ENCODE measurements at regions not wholly inside any gene's neighbourhood (a gene's known extent, or its start where the extent isn't known, plus 50 kb on each side); places are given as distances from the start of the nearest gene placed in this dataset.
A peak's percentile ranks its signal among the peaks of the same experiment; 100 is the strongest.

DNA sequence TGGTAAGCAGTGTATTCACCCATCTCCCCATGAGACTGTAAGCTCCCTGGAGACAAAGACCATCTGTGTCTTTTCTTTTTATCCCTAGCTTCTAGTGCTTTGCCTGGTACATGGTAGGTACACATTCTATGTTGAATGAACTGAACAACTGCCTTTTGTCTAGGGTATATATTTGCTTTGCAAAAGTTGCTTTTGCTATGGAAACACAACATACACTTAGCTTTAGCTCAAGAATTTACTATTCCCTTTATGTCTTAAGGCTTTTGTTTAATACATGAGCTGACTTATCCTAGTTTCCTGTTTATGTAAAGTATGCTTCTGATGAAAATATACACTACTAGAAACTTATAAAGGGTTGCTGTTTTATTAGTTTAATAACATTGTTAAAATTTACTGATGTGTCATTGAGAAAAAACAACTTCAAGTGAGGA is 198.2 kb downstream of the PRL start:
- peaks cover 9% of the 10 kb centered on the region for H3K4me1 Mint-ChIP-seq
- DNase-seq (no peak), ATAC-seq (ENCODE audit: low read depth) (no peak)
- H3K36me3 Mint-ChIP-seq (ENCODE audit: low read depth): no peaks in the 10 kb centered on the region
- no peak overlapping the region for H3K27ac Mint-ChIP-seq
- ChIA-PET CTCF (no interaction called here), POLR2A (no interaction called here)
- TF ChIP-seq, protein P1, sequence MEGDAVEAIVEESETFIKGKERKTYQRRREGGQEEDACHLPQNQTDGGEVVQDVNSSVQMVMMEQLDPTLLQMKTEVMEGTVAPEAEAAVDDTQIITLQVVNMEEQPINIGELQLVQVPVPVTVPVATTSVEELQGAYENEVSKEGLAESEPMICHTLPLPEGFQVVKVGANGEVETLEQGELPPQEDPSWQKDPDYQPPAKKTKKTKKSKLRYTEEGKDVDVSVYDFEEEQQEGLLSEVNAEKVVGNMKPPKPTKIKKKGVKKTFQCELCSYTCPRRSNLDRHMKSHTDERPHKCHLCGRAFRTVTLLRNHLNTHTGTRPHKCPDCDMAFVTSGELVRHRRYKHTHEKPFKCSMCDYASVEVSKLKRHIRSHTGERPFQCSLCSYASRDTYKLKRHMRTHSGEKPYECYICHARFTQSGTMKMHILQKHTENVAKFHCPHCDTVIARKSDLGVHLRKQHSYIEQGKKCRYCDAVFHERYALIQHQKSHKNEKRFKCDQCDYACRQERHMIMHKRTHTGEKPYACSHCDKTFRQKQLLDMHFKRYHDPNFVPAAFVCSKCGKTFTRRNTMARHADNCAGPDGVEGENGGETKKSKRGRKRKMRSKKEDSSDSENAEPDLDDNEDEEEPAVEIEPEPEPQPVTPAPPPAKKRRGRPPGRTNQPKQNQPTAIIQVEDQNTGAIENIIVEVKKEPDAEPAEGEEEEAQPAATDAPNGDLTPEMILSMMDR (IDR thresholded peaks at IDR 0.05): no peak
- peaks cover 2% of the 10 kb centered on the region for H3K9me3 Mint-ChIP-seq
- no peaks in the 10 kb centered on the region for H3K27me3 Mint-ChIP-seq
- intact Hi-C loops (cut with micrococcal nuclease): no loop called here
- no peak overlapping the region for H3K4me3 Mint-ChIP-seq

DNA sequence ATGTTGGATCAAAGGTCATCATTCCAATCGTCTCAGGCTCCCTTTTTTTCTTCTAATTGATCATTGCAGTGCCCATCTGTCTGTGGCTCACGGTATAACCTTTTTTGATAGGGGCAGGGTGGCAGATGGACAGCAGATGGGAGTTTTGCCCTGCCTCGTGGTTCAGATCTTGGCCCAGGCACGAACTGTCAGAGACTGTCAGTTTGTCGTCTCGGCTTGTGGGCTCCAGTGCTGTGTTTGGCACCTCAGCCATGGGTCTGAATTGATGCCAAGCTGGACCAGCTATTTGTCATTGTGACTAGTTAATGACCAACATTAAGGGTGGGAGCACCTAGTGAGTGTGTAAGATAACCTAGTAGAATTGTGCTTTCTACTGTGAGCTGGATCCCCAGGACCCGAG is 197.6 kb downstream of the PRL start:
- Mint-ChIP-seq H3K9me3 (peaks cover 2% of the 10 kb centered on the region), H3K27me3 (no peaks in the 10 kb centered on the region), H3K27ac (no peak overlapping the region), H3K36me3 (ENCODE audit: low read depth) (no peaks in the 10 kb centered on the region), H3K4me1 (peaks cover 9% of the 10 kb centered on the region), H3K4me3 (no peak overlapping the region)
- ChIA-PET POLR2A (no interaction called here), CTCF (no interaction called here)
- intact Hi-C loops (cut with micrococcal nuclease): no loop called here
- ATAC-seq (ENCODE audit: low read depth): no peak
- TF ChIP-seq, protein P1 (IDR thresholded peaks at IDR 0.05): no peak
- DNase-seq: no peak

DNA sequence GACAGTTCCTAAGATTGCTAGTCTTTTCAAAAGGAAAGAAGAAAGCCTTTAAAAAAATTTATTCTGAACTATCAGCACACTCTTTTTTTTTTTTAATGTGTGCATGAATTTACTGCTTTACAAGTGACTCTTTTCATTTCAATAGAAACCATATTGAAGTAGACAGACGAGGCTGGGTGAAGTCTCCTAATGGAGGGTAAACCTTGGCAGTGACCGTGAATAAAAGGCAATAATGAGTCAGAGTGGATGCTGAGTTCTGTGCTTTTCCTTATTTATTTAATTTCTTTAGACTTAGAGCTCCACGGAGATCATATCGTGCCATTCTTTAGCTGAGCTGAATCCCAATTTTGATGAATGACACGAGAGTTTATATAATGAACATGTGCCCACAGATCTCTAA is 196.9 kb downstream of the PRL start:
- H3K27ac Mint-ChIP-seq: no peak overlapping the region
- no peak for ATAC-seq (ENCODE audit: low read depth)
- no peaks in the 10 kb centered on the region for H3K27me3 Mint-ChIP-seq
- ChIA-PET CTCF (no interaction called here), POLR2A (no interaction called here)
- DNase-seq: no peak
- H3K9me3 Mint-ChIP-seq: peaks cover 2% of the 10 kb centered on the region
- TF ChIP-seq, protein P1 (IDR thresholded peaks at IDR 0.05): no peak
- no peak overlapping the region for H3K4me3 Mint-ChIP-seq
- peaks cover 9% of the 10 kb centered on the region for H3K4me1 Mint-ChIP-seq
- no peaks in the 10 kb centered on the region for H3K36me3 Mint-ChIP-seq (ENCODE audit: low read depth)
- intact Hi-C loops (cut with micrococcal nuclease): no loop called here

GRCh38 chr6:22101163-22101562 is 195.7 kb downstream of the PRL start:
- Mint-ChIP-seq H3K27me3 (no peaks in the 10 kb centered on the region), H3K4me3 (no peak overlapping the region), H3K4me1 (peaks cover 9% of the 10 kb centered on the region), H3K27ac (no peak overlapping the region), H3K36me3 (ENCODE audit: low read depth) (no peaks in the 10 kb centered on the region), H3K9me3 (peaks cover 2% of the 10 kb centered on the region)
- DNase-seq: no peak
- ChIA-PET CTCF (no interaction called here), POLR2A (no interaction called here)
- ATAC-seq (ENCODE audit: low read depth): no peak
- TF ChIP-seq, protein P1 (IDR thresholded peaks at IDR 0.05): no peak
- intact Hi-C loops (cut with micrococcal nuclease): no loop called here

GRCh38 chr6:22102671-22103070 is 194.2 kb downstream of the PRL start:
- TF ChIP-seq, protein P1 (IDR thresholded peaks at IDR 0.05): no peak
- Mint-ChIP-seq H3K4me1 (peaks cover 9% of the 10 kb centered on the region), H3K36me3 (ENCODE audit: low read depth) (no peaks in the 10 kb centered on the region), H3K27me3 (no peaks in the 10 kb centered on the region), H3K9me3 (peaks cover 2% of the 10 kb centered on the region), H3K27ac (peak overlapping the region; percentile 54), H3K4me3 (no peak overlapping the region)
- peak; percentile 79 for ATAC-seq (ENCODE audit: low read depth)
- POLR2A ChIA-PET: no interaction called here
- intact Hi-C loops (cut with micrococcal nuclease): loop anchor here (2.0 kb wide), 2 partner anchors 40 to 66 kb away; no protein-coding TSS in a partner anchor
- CTCF ChIA-PET: no interaction called here
- DNase-seq: no peak

All from activated B cell treated with CpG ODN at 0.5 μM for 24 hours (primary cell).